Common myeloid progenitor, CD34-positive (primary cell): ENCODE measurements at regions not wholly inside any gene's neighbourhood (a gene's known extent, or its start where the extent isn't known, plus 50 kb on each side); places are given as distances from the start of the nearest gene placed in this dataset.

ENCODE experiments used
- CTCF ChIA-PET: fragments of 350-600 bp; sonication (Branson Sonifier 250); formaldehyde crosslinking; loops from one replicate; lab custom pipeline; 2021; ENCODE audit warnings: antibody characterized with exemption; lab: Charles Lee
- POLR2A ChIA-PET: fragments of 350-600 bp; sonication (Branson Sonifier 250); formaldehyde crosslinking; loops from one replicate; lab custom pipeline; 2021; ENCODE audit warnings: antibody characterized with exemption; lab: Charles Lee
- DNase-seq, 3 donors: peaks; one replicate each; pipeline versions ENCODE4 v3.0.0 to v3.0.0-alpha.2; 2013
- H3K27ac ChIP-seq, 2 experiments: 1 replicate in 1 of 2; 2 replicates in 1 of 2; pipeline ENCODE4 v1.7.0; 2013; ENCODE audit warnings: inconsistent platforms in 2 of 2, low read length in 2 of 2, mild to moderate bottlenecking in 2 of 2, low read depth in 1 of 2, moderate library complexity in 1 of 2; ENCODE audit not compliant: severe bottlenecking in 2 of 2, insufficient read depth in 1 of 2, poor library complexity in 1 of 2
- H3K27me3 ChIP-seq, 5 experiments: replicated peaks in 2 of 5; 1 replicate in 3 of 5; 2 replicates in 2 of 5; pipeline versions ENCODE4 v1.6.1 to v1.7.0; 2013; ENCODE audit warnings: low read length in 4 of 5, mild to moderate bottlenecking in 2 of 5, moderate library complexity in 2 of 5, inconsistent platforms in 1 of 5; ENCODE audit not compliant: insufficient read depth in 5 of 5, control insufficient read depth in 4 of 5
- H3K36me3 ChIP-seq, 4 experiments: 1 replicate in 2 of 4; 2 replicates in 2 of 4; pipeline versions ENCODE4 v1.6.1 to v1.7.0; 2013; ENCODE audit warnings: low read length in 3 of 4, control low read depth in 1 of 4, mild to moderate bottlenecking in 1 of 4; ENCODE audit not compliant: control insufficient read depth in 4 of 4, insufficient read depth in 4 of 4
- H3K4me1 ChIP-seq, 4 experiments: 1 replicate in 3 of 4; 2 replicates in 1 of 4; pipeline versions ENCODE4 v1.6.1 to v1.7.1; 2013; ENCODE audit warnings: low read length in 3 of 4, mild to moderate bottlenecking in 3 of 4, control low read depth in 1 of 4, inconsistent platforms in 1 of 4, moderate library complexity in 1 of 4; ENCODE audit not compliant: control insufficient read depth in 4 of 4, insufficient read depth in 4 of 4; ENCODE audit errors: control extremely low read depth in 1 of 4
- H3K4me3 ChIP-seq, 7 experiments: 1 replicate in 4 of 7; 2 replicates in 3 of 7; pipeline versions ENCODE4 v1.5.1 to v1.7.0; 2013; ENCODE audit warnings: mild to moderate bottlenecking in 7 of 7, low read length in 6 of 7, moderate library complexity in 6 of 7, inconsistent platforms in 2 of 7, low read depth in 2 of 7, control low read depth in 1 of 7; ENCODE audit not compliant: insufficient read depth in 4 of 7, control insufficient read depth in 1 of 7; ENCODE audit errors: extremely low read depth in 1 of 7
- H3K9me3 ChIP-seq, 5 experiments: 1 replicate in 4 of 5; 2 replicates in 1 of 5; pipeline versions ENCODE4 v1.6.1 to v1.7.1; 2013; ENCODE audit warnings: low read length in 4 of 5, mild to moderate bottlenecking in 2 of 5, inconsistent platforms in 1 of 5, low read depth in 1 of 5, moderate library complexity in 1 of 5; ENCODE audit not compliant: control insufficient read depth in 4 of 5, insufficient read depth in 2 of 5; ENCODE audit errors: control extremely low read depth in 1 of 5
- WGBS: methylation state at CpG from one replicate; pipeline ENCODE4 v1.1.5; 2013; ENCODE audit not compliant: insufficient coverage; 5-methylcytosine and 5-hydroxymethylcytosine counted together

DNA sequence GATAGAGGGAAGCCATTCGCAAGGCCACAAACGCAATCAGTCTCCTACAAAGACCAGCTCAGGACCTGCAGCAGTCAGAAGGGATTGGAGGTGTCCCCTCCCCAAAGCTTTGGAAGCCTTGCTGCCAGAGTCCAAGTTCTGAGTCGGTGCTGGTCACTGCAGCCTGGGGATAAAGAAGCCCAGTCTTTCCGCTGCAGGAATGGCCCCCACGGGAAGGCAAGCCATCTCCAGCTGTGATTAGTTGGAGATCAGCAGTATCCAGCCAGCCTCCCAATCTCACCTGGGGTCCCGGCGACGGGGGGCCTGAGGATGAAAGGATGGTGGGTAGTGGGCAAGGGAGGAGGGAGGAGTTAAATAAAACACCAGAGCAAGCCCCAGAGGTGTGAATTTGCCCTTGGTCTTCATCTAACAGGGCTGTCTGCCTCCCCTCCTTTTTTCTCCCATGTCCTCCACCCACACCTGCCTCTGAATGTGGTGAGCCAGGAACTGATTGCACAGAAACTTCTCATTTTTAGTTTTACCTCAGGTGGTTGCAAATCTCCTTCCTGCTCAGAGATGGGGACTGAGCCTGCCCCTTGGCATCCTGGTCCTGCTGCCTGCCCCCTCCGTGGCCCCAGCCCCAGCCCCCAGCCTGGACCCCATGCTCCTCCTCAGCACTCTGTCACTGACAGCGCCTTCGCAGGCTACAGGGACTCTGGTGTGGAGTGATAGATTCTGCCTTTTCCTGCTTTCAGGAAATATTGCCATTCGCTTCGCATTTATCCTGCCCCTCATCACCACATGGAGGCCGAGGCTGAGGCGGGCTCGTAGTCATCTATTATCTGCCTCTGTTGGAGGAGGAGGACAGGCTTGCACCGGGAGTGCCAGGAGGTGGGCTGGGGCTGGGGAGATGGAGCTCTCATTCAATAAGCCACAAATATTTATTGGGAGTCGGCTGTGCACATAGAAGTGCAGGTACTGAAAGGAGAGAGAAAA is 262.9 kb upstream of the SDK2 start:
- Histone ChIP-seq H3K4me3 (no peak overlapping the region), H3K4me1 (peaks cover 0 to 8% (median 4%) of the 10 kb centered on the region in 4 experiments), H3K27me3 (peaks cover 0 to 69% (median 16%) of the 10 kb centered on the region in 5 experiments), H3K9me3 (no peaks in the 10 kb centered on the region), H3K36me3 (no peaks in the 10 kb centered on the region), H3K27ac (no peak overlapping the region)
- ChIA-PET CTCF (interaction anchor here (1.0 kb wide), 1 partner anchor 161 kb away, joined by 3 read pairs; no protein-coding TSS in a partner anchor), POLR2A (no interaction called here)
- no peak for DNase-seq
- WGBS: 63% methylated on average over 12 of the region's 18 CpGs

DNA sequence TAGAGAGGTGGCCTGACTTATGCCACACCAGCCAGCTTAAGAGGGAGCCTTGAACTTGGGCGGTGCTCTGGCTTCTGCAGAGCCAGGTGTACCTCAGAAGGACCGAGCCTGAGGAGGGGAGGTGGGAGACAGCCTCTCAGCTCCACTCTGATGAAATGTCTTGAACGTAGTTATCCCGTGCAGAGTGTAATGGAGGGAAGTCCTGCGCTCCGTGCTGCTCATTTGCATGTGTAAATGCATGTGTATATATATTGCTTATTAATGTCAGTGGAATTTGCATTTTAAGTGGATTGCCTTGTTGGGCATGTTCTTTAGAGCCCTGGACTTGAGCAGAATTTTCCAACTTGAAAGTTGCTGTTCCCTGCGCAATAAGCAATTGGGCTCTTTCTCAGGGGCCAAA is 264.9 kb upstream of the SDK2 start:
- Histone ChIP-seq H3K4me1 (no peaks in the 10 kb centered on the region), H3K36me3 (no peaks in the 10 kb centered on the region), H3K27me3 (peaks cover 0 to 49% (median 14%) of the 10 kb centered on the region in 5 experiments), H3K4me3 (no peak overlapping the region), H3K9me3 (no peaks in the 10 kb centered on the region), H3K27ac (no peak overlapping the region)
- ChIA-PET CTCF (no interaction called here), POLR2A (no interaction called here)
- DNase-seq: no peak
- WGBS: 89% methylated on average over 5 of the region's 7 CpGs

DNA sequence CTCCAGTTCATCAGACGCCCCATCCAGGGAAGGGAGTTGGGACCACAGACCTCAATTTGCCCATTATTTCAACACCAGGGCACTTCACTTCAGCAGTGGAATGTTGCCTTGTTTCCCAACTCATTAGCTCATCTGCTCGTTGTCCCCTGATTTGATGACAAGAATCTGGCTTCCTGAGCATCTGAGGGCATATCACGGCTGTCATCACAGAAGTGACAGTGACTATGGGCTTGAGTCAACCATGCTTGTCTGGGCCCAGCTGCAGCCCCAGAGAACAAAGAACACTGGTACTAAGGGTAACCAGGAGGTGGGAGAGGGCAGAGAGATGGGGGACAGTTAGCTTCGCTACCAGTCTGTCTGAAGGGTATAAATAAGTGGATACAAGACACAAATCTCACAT is 266.0 kb upstream of the SDK2 start:
- Histone ChIP-seq H3K27ac (no peak overlapping the region), H3K4me1 (no peaks in the 10 kb centered on the region), H3K4me3 (no peak overlapping the region), H3K27me3 (peaks cover 0 to 53% (median 14%) of the 10 kb centered on the region in 5 experiments), H3K36me3 (no peaks in the 10 kb centered on the region), H3K9me3 (peaks cover 0 to 7% (median 0%) of the 10 kb centered on the region in 5 experiments)
- ChIA-PET POLR2A (no interaction called here), CTCF (no interaction called here)
- 81% methylated on average over 3 of the region's 4 CpGs for WGBS
- DNase-seq: no peak

DNA sequence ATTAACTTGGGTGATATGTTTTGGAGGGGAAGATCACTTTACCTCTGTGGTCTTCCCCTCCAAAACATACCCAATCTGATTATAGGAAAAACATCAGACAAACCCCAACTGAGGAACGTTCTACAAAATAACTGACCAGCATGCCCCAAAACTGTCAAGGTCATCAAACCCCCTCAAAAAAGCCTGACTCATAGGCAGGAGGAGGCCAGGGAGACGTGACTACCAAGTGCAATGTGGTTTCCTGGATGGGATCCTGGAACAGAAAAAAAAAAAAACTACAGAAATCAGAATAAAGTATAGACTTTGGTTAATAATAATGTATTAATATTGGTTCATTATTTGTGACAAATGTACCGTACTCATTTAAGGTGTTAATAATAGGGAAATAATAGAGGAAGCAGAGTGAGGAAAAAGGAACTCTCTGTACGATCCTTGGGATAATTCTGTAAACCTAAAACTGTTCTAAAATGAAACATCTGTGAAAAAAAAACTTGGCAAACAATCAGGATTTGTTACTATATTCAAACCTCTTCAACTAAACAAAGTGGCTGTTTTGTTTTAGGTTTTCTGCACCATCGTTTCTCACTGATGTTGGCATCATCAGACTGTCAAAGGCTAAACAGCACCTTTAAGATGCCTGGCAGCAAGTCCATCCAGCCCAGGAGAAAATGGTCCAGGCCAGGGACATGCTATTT is 266.7 kb upstream of the SDK2 start:
- WGBS: 100% methylated on average over 1 of the region's 5 CpGs
- no peak overlapping the region for H3K4me3 ChIP-seq
- CTCF ChIA-PET: no interaction called here

DNA sequence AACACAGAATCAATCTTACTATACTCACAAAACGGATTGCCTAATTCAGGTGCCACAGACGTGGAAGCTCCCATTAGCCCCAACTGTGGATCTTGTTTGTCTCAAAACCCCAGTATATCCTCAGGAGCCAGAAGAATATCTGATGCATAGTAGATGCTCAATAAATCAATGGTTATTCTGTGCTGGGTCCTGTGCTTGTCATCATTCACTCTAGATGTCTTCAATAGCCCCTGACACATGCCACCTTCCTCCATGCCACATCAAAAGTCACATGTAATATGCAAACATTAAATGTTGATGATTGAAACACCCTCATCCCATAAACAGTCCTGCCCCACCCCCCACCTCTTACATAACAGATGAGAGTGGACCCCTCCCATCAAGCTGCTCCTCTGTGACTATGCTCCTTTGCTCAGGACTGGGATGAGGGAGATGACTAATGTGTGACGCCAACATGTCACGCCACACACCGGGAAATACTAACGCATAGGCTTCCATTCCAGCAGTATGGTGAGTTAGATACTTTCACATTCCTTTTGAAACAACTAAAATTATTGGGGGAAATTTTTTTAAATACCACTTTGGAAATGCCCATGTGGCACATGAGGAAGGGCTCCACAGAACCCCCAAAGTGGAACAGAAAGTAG is 267.6 kb upstream of the SDK2 start:
- Histone ChIP-seq H3K4me1 (no peaks in the 10 kb centered on the region), H3K9me3 (peaks cover 0 to 11% (median 0%) of the 10 kb centered on the region in 5 experiments), H3K36me3 (no peaks in the 10 kb centered on the region), H3K4me3 (no peak overlapping the region), H3K27ac (no peak overlapping the region), H3K27me3 (peaks cover 0 to 46% (median 14%) of the 10 kb centered on the region in 5 experiments)
- ChIA-PET CTCF (no interaction called here), POLR2A (no interaction called here)
- 73% methylated on average over 2 of the region's 6 CpGs for WGBS
- no peak for DNase-seq

More for the DNA sequence above, 266.7 kb upstream of the SDK2 start:
- Histone ChIP-seq H3K36me3 (no peaks in the 10 kb centered on the region), H3K9me3 (peaks cover 0 to 11% (median 0%) of the 10 kb centered on the region in 5 experiments), H3K4me1 (no peaks in the 10 kb centered on the region), H3K27me3 (peaks cover 0 to 53% (median 14%) of the 10 kb centered on the region in 5 experiments), H3K27ac (no peak overlapping the region)
- no peak for DNase-seq
- POLR2A ChIA-PET: no interaction called here

DNA sequence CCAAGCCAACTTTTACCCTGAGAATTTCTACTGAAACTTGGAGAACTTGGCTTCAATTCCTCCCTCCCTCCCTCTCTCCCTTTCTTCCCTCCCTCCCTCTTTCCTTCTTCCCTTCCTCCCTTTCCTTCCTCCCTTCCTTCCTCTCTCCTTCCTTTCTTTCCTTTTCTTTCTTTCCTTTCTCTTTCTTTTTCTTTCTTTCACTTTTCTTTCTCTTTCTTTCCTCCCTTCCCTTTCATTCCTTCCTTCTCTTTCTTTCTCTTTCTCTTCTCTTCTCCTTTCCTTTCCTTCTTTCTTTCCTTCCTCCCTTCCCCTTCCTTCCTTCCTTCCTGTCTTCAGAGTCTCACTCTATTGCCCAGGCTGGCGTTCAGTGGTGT is 268.1 kb upstream of the SDK2 start:
- WGBS: 83% methylated on average over 1 of the region's 1 CpG
- H3K27ac ChIP-seq: no peak overlapping the region
- no peaks in the 10 kb centered on the region for H3K4me1 ChIP-seq
- H3K9me3 ChIP-seq: peaks cover 0 to 11% (median 0%) of the 10 kb centered on the region in 5 experiments
- DNase-seq: no peak
- peaks cover 0 to 42% (median 14%) of the 10 kb centered on the region in 5 experiments for H3K27me3 ChIP-seq
- ChIA-PET POLR2A (no interaction called here), CTCF (no interaction called here)
- H3K4me3 ChIP-seq: no peak overlapping the region
- no peaks in the 10 kb centered on the region for H3K36me3 ChIP-seq
